ENCODE measurements at regions not wholly inside any gene's neighbourhood (a gene's known extent, or its start where the extent isn't known, plus 50 kb on each side); places are given as distances from the start of the nearest gene placed in this dataset.

GRCh38 chr5:143583409-143583808 lies 179.9 kb upstream of the NR3C1 start:
- H3K79me2 ChIP-seq (ENCODE audit: control insufficient read depth, insufficient read depth, low read length), result no peaks in the 10 kb centered on the region
- in situ Hi-C loops (cut with MboI) (no loop called here), intact Hi-C loops (cut with micrococcal nuclease) (loop anchor here (10.0 kb wide), 1 partner anchor 369 kb away; no protein-coding TSS in a partner anchor)
- no peaks in the 10 kb centered on the region for H3K9me3 ChIP-seq (replicated peaks; ENCODE audit: control insufficient read depth, insufficient read depth, low read depth, low read length)
- no peaks in the 10 kb centered on the region for H3K27me3 ChIP-seq (ENCODE audit: control insufficient read depth in 2 of 2, insufficient read depth in 2 of 2, low read length in 2 of 2)
- no peaks in the 10 kb centered on the region for H3K36me3 ChIP-seq (ENCODE audit: control insufficient read depth, insufficient read depth, low read length)
- H3K4me3 ChIP-seq, result no peak overlapping the region
- CTCF ChIA-PET (ENCODE audit: low intra/inter-chr PET ratio), result no interaction called here
- ATAC-seq (no peak), FAIRE-seq (no peak), DNase-seq (ENCODE audit: extremely low read depth in 1 of 4, low spot score in 3 of 4) (peak in 1 of 4 experiments; percentile 6)
- no peak overlapping the region for H3K9ac ChIP-seq (ENCODE audit: insufficient read depth in 1 of 2, low read depth in 2 of 2, low read length in 2 of 2)
- peak overlapping the region; percentile 14; the same call in 1 of the 3 replicates for H3K27ac ChIP-seq (ENCODE audit: extremely low read depth, low read depth, low read length)
- BruUV-seq (replicated peaks), result no TSS peak
- H3K4me2 ChIP-seq (ENCODE audit: insufficient read depth, low read length), result no peak overlapping the region; the same call in 1 of the 2 replicates
- H4K20me1 ChIP-seq (replicated peaks; ENCODE audit: control insufficient read depth, insufficient read depth, low read length), result no peaks in the 10 kb centered on the region
- H3K4me1 ChIP-seq (replicated peaks in 1 of 2; ENCODE audit: control insufficient read depth in 2 of 2, insufficient read depth in 2 of 2, low read length in 2 of 2), result peaks cover 0 to 36% of the 10 kb centered on the region in 2 experiments; a peak in 4 of 5 replicates
- no peaks in the 10 kb centered on the region for H3K9me1 ChIP-seq (ENCODE audit: control insufficient read depth, insufficient read depth, low read length)
- POLR2A ChIA-PET, result interaction anchor here (2.1 kb wide), 1 partner anchor 10 kb away, joined by 10 read pairs; no protein-coding TSS in a partner anchor
- WGBS (ENCODE audit: insufficient coverage, low coverage, missing lambda C conversion rate), result no CpG with 5 or more reads among the region's 1 CpG
- peak overlapping the region; percentile 90 for H2AFZ ChIP-seq (ENCODE audit: low read depth, low read length)
- TF ChIP-seq BHLHE40 (IDR thresholded peaks at IDR 0.05; ENCODE audit: low read length), result peak; percentile 30; the same call in 1 of the 2 replicates
- TF ChIP-seq NUFIP1 (IDR thresholded peaks at IDR 0.05; ENCODE audit: partially characterized antibody), result no peak
- no peak for TF ChIP-seq BRD9 (IDR thresholded peaks at IDR 0.05; ENCODE audit: low read depth, partially characterized antibody)
- no peak for TF ChIP-seq PATZ1 (CRISPR knock-in tag; IDR thresholded peaks at IDR 0.05; ENCODE audit: borderline replicate concordance)
- TF ChIP-seq ZBTB5 (IDR thresholded peaks at IDR 0.05), result no peak
- 0 out of 2 replicates have a peak, but pooled peaks have one; percentile 11 for TF ChIP-seq JUND (IDR thresholded peaks at IDR 0.05; ENCODE audit: borderline replicate concordance, low read depth, low read length)
- no peak for TF ChIP-seq JUND (tag; IDR thresholded peaks at IDR 0.05; ENCODE audit: borderline replicate concordance, low read depth, low read length)
- TF ChIP-seq ZNF707 (CRISPR knock-in tag; conservative IDR thresholded peaks at IDR 0.05), result no peak
- no peak for TF ChIP-seq XRCC3 (IDR thresholded peaks at IDR 0.05)
- peak; percentile 68 for TF ChIP-seq FOSL1 (tag; conservative IDR thresholded peaks at IDR 0.05)

Measured in K562 (cell line).